Adipose tissue (tissue), 3 donors: ENCODE measurements at regions not wholly inside any gene's neighbourhood (a gene's known extent, or its start where the extent isn't known, plus 50 kb on each side); places are given as distances from the start of the nearest gene placed in this dataset.

Source experiments
- H3K27ac ChIP-seq: one replicate; pipeline ENCODE4 v1.5.1; 2013; ENCODE audit warnings: low read depth, low read length
- WGBS, 3 donors: extraction: QIAGEN DNeasy Blood & Tissue Kit; methylation state at CpG; one replicate each; pipeline ENCODE4 v1.1.7; 2013; 5-methylcytosine and 5-hydroxymethylcytosine counted together
- donor health status: healthy with polysubstance abuse.
- donor health status: Bipolar disorder and iron deficiency.
- donor health status: healthy.

DNA sequence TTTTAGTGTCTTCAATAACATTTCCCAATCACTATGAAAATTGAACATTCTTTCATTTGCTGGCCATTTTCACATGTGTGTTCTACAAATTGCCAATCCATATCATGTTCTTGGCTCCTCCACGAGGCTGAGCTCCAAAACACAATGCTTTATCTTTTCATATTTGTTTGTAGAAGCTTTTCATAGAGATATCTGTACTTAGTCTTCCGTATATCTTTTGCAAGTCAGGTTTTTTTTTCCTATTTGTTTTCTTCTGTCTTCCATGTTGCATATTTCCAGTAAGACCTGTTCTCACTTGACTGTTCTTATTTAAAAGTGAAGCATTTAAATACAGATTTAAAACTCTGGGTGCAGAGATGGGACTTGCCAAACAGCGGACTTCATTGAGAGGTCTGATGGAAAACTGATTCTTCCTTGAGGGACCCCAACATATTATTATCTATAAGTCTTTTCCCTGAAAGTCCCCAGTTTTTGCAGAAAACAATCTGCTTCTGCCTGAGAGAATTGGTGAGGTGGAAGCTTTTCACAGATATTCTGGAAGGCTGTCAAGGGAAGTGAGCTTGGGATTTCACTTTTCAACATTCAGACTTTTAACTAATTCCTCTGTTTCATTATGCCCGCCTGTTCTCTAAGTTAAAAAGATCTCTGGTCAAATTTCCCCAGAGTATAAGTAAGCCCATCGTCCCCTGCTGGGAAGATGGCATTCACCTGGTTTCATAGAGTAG lies 77.8 kb upstream of the KCNMB2 start:
- no peak overlapping the region for H3K27ac ChIP-seq
- WGBS, 3 donors, result 62 to 80% (median 80%) methylated on average over 5 of the region's 5 CpGs

GRCh38 chr3:178459038-178459410 lies 77.2 kb upstream of the KCNMB2 start:
- 77 to 100% (median 84%) methylated on average over 1 of the region's 1 CpG for WGBS, 3 donors
- no peak overlapping the region for H3K27ac ChIP-seq

DNA sequence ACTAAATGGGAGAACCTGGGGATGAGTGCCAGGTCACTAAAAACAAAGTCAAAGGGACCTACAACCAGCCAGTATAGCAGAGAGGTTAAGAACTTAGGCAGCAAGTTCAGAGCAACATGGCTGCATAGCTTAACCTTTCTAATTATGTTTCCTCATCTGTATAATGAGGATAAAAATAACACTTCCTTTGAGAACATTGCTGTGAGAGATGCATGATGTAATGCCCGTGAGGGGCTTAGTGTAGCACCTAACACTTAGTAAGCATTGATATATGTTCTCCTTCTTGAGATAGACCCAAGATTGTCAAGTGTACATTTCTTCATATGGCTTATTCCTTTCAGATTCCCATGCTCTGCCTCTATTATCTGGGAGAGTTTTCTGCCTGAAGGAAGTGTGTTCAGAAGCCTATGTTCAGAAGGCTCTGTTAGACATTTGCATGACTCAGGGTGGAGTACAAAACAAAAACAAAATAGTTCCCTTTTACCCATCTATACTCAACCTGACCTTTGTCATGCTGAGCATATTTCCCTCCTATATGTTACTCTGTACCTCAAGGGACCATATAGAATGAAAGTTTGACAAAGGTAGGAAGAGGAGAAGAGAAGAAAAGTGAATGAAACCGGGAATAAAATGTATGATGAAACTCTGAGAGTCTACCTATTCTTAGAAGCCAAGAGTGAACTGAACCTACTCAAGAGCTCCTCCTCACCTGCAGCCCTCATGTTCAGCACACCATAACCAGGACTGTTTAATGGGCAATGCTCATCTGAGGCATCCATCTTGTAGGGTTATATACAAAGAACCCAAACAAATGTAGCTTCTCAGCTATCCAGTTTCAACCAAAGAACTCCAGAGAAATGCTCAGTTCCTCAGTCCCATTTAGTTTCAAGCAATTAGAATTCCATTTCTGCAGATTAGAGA lies 70.7 kb upstream of the KCNMB2 start:
- H3K27ac ChIP-seq, result no peak overlapping the region
- WGBS, 3 donors, result 44 to 82% (median 79%) methylated on average over 2 of the region's 2 CpGs

GRCh38 chr3:178472941-178473340 lies 63.3 kb upstream of the KCNMB2 start:
- no peak overlapping the region for H3K27ac ChIP-seq

DNA sequence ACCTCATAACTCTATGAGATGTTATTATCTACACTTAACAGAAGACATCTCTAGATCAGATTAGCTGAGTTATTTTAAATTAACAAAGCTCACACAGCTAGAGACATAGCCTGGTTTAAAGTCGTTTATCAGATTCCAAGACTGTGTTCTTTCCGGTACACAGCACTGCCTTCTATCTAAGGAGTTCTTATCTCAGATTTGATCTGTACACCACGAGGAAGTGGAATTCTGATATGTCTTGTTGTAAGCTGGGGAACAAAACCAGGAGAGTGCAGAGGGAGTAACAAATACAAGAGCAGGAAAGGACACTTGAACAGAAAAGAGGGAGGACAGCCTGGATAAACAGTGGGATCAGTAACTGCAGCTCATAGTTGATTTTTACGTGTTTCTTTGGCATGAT lies 61.7 kb upstream of the KCNMB2 start:
- WGBS, 3 donors, result 20 to 26% (median 24%) methylated on average over 4 of the region's 4 CpGs
- H3K27ac ChIP-seq, result no peak overlapping the region

- 61 to 81% (median 72%) methylated on average over 3 of the region's 3 CpGs for WGBS, 3 donors
- H3K27ac ChIP-seq, result no peak overlapping the region
These were observed 61.2 kb upstream of the KCNMB2 start for GRCh38 chr3:178475062-178475461.

GRCh38 chr3:178476886-178477285 lies 59.4 kb upstream of the KCNMB2 start:
- H3K27ac ChIP-seq, result no peak overlapping the region
- 86 to 95% (median 87%) methylated on average over 2 of the region's 2 CpGs for WGBS, 3 donors

DNA sequence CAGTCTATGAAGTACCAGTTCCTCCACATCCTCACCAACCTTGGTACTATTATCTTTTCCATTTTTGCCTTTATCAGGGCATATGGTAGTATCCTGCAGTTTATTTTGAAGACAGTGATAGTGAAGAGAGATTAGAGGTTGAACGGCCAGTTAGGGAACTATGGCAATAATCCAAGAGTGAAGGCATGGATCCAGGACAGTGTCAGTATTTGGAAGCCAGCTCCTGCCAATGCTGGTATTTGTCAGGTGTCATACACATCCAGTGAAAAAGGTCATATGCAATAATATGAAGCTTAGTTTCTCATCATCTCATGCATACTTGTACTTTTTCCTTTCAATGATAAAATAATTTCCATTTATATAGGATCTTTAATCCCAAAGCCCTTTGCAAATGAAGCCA lies 56.8 kb upstream of the KCNMB2 start:
- WGBS, 3 donors, result 11 to 61% (median 56%) methylated on average over 1 of the region's 1 CpG
- H3K27ac ChIP-seq, result no peak overlapping the region

GRCh38 chr3:178479860-178480259 lies 56.4 kb upstream of the KCNMB2 start:
- no peak overlapping the region for H3K27ac ChIP-seq
- 56 to 75% (median 69%) methylated on average over 4 of the region's 4 CpGs for WGBS, 3 donors

DNA sequence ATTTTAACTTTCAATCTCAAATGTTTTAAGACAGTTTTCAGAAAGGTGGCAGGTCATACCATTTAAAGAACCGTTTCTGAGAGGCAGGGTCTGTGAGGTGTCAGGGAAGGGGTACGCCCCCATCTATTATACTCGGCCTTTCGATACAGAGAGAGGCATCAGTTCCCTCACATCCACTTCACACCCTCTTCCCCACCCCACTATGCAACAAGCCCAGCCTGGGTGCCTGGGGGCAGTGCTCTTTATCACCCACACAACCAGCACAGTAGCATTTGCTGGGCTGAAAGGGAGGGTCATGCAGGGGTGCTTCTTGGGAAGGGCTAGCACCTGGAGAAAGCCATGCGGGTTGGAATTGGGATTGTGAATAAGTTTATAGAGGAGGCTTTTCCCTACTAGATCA lies 56.0 kb upstream of the KCNMB2 start:
- H3K27ac ChIP-seq, result no peak overlapping the region
- WGBS, 3 donors, result 86 to 94% (median 91%) methylated on average over 5 of the region's 5 CpGs

- WGBS, 3 donors, result 72 to 78% (median 75%) methylated on average over 4 of the region's 4 CpGs
- H3K27ac ChIP-seq, result no peak overlapping the region
These were observed 55.4 kb upstream of the KCNMB2 start for GRCh38 chr3:178480795-178481194.

DNA sequence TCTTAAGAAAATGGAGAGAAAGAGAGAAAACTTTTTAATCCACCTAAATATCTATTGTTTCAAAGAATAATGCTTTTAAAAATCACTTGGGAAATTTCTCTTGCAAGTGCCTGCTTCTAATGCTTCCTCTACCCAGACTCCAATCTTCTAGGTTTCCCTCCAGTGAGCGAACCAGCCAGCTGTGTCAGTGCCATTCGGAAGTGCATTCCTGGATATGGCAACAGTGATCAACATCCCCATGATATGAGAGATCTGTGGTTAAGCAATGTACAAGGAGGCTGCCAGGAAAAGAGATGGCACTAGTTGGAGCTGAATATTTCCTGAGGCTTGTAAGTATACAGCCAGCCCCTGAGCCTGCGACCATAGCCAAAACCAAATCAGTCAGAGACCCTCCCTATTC lies 53.3 kb upstream of the KCNMB2 start:
- 81 to 93% (median 82%) methylated on average over 3 of the region's 3 CpGs for WGBS, 3 donors
- no peak overlapping the region for H3K27ac ChIP-seq

GRCh38 chr3:178483704-178484103 lies 52.5 kb upstream of the KCNMB2 start:
- no peak overlapping the region for H3K27ac ChIP-seq
- 77 to 85% (median 82%) methylated on average over 2 of the region's 2 CpGs for WGBS, 3 donors

DNA sequence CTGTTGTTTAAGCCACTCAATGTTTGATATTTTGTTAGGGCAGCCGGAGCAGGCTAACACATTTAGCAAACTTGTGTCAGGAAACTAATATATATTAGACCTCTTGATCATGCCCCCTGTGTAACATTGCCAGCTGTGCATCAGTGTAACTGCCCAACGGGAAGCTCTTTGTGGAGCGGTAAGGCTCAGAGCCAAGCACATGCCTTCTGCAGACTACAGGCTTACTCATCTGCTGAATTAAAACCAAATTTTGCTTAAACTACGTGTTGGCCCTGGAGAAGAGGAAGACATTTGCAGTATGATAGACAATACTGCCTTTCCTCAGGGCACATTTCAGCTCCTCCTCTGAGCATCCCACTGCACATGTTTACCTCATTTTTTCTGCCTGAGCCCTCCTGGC lies 50.5 kb upstream of the KCNMB2 start:
- 61 to 79% (median 75%) methylated on average over 4 of the region's 4 CpGs for WGBS, 3 donors
- no peak overlapping the region for H3K27ac ChIP-seq
